NCI-H82 treated with DMSO at 0.1 percent for 48 hours (cell line): ENCODE measurements at regions not wholly inside any gene's neighbourhood (a gene's known extent, or its start where the extent isn't known, plus 50 kb on each side); places are given as distances from the start of the nearest gene placed in this dataset.
A peak's percentile ranks its signal among the peaks of the same experiment; 100 is the strongest.
"Not testable (repeated sequence)": the region's sequence is repeated elsewhere in the genome, so short reads cannot be mapped to it uniquely, and the experiment has no call there.

ENCODE experiments used
- DNase-seq: peaks from one replicate; lab custom pipeline; 2025; ENCODE audit not compliant: unreplicated experiment; lab: John Stamatoyannopoulos, UW

GRCh38 chr11:37286890-37287289, 688.9 kb upstream of the RAG2 start:
- DNase-seq: no peak

GRCh38 chr11:37282367-37282766, 684.3 kb upstream of the RAG2 start:
- DNase-seq: no peak

- DNase-seq: no peak
Measured at GRCh38 chr11:37280200-37280599, 682.2 kb upstream of the RAG2 start.

DNA sequence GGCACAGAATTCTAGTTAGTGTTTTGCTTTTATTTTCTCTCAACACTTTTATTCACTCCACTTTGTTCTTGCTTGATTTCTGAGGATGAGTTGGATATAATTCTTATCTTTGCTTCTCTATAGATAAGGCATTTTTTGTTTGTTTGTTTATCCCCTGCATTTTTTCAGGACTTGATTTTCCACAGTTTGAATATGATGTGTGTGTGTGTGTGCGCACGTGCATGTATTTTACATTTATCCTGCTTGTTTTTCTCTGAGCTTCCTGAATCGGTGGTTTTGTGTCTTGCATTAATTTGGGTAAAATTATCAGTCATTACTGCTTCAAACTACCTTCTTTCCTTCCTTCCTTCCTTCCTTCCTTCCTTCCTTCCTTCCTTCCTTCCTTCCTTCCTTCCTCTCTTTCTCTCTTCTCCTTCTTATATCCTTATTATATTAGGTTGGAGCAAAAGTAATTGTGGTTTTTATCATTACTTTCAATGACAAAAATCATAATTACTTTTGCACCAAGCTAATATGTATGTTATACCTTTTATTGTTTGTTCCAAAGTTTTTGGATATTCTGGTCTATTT, 679.9 kb upstream of the RAG2 start:
- DNase-seq: no peak

- DNase-seq: no peak
Measured at GRCh38 chr11:37264783-37265182, 666.7 kb upstream of the RAG2 start.

- no peak for DNase-seq
Measured at GRCh38 chr11:37264060-37264459, 666.0 kb upstream of the RAG2 start.

DNA sequence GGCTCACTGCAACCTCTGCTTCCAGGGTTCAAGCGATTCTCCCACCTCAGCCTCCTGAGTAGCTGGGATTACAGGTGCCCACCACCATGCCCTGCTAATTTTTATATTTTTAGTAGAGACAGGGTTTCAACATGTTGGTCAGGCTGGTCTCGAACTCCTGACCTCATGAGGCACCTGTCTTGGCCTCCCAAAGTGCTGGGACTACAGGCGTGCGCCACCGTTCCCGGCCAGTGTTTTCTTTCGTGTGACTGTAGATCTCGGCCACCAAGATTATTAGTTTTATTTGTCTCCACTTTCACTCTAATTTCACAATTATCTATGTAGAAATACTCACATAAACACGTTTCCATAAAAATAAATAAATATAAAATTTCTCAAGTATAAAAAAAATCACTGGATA, 665.4 kb upstream of the RAG2 start:
- DNase-seq: not testable (repeated sequence)

DNA sequence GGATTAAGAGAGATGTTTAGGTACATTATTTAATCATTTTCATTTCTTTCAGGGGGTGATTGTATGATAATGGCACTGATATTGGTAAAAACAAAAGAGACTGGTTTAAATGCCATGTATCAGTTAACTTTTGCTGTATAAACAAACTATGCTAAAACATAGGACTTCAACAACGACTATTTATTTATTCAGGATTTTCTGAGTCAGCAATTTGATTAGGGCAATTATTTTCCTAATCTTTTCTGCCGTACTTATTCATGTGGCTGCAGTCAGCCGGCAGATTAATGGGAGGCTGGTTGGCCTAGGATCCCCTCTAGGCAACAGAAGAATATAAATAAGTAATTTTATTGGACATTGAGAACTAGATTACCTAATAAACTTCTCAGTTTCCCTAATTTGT, 661.7 kb upstream of the RAG2 start:
- DNase-seq: peak; percentile 6

DNA sequence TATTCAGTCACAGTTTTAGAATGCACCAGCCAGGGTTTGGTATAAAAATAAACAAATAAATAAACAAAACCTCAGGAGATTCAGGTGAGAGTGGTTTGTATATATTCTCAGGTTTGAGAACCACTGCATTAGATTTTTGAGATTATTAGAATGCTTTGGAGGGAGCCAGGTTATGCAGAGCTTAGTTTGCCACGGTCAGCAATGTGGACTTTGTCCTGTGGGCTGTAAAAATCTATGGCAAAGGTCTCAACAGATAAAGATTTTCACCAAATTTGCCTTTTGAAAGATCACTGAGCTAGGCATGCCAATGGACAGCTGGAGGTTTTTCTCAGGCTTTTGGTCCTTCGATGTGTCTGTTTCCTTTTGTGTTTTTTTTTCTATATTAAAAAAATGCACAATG, 650.1 kb upstream of the RAG2 start:
- DNase-seq: no peak

GRCh38 chr11:37246092-37246491, 648.1 kb upstream of the RAG2 start:
- not testable (repeated sequence) for DNase-seq

DNA sequence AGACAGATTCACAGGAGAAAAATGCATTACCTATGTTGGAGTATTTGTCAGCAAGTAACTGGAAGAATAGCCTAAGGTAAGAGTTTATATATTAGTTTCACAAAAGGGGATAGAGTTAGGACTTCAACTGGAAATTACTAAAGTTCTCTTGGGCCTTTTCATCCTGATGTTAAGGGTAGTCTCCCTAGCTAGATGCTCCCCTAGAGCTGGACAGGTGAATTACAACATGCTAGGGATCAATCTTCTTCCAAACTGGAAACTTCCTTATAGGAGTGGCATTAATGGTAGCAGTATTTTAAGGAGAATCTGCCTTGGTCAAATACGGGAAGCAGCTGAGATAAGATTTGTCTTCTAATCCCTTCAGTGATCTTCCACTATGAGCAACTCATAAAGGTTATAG, 632.8 kb upstream of the RAG2 start:
- no peak for DNase-seq

DNA sequence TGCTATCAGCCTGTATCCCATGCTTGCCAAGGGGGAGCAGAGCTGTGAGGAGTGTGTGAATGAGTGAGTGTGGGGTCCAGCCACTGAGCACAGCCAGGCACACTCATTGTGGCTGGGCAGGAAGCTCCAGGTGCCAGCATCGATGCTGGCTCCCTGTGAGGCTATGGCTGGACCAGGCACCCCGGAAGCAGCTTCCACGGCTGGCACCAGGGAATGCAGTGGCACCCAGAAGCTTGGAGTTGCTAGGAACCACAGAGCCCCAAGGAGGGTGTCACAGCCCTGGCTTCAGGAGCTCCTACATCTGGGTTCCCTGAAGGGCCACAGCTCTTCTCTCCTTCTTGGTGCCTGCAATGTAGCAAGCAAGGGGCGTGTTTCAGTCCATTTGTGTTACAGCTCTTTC, 625.9 kb upstream of the RAG2 start:
- DNase-seq: no peak

GRCh38 chr11:37203006-37203405, 605.0 kb upstream of the RAG2 start:
- no peak for DNase-seq

DNA sequence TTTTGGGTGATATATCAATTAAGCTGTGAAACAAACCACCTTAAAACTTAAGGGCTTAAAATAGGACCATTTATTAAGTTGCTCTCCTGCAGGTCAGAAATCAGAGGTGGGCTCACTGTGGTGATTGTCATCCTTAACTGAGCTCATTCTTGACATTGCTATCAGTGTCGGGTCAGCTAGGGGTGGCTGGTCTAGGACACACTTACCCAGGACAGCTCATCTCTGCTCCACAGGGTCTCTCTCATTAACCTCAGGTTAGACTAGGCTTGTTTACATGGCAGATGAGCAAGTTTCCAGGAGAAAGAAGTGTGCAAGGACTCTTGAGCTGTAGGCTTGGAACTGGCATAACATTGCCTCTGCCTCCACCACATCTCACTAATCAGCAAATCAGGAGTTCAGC, 601.0 kb upstream of the RAG2 start:
- DNase-seq: no peak

GRCh38 chr11:37184326-37184725, 586.3 kb upstream of the RAG2 start:
- DNase-seq: no peak

- DNase-seq: no peak
Measured at GRCh38 chr11:37182031-37182430, 584.0 kb upstream of the RAG2 start.

- no peak for DNase-seq
Measured at GRCh38 chr11:37177721-37178120, 579.7 kb upstream of the RAG2 start.

GRCh38 chr11:37171451-37171850, 573.4 kb upstream of the RAG2 start:
- no peak for DNase-seq

DNA sequence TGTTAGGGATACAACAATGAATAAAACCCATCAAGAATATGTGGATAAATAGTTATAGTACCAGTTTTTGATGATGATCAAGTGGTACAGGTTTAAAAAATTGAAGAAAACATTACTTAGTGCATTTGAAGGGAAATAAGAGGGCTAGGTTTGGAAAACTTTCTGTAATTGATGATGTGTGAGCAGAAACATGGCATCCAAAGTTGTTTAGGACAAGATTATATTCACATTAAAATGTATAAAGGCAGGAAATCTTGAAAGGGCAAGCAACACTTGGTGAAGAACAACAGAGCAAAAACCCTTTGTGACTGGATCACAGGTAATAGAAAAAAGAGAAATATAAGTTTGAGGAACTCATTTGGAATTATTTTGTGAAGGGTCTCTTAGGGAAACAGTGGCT, 572.3 kb upstream of the RAG2 start:
- DNase-seq: no peak

- DNase-seq: not testable (repeated sequence)
Measured at GRCh38 chr11:37145434-37145833, 547.4 kb upstream of the RAG2 start.

- DNase-seq: no peak
Measured at GRCh38 chr11:37142591-37142990, 544.6 kb upstream of the RAG2 start.

DNA sequence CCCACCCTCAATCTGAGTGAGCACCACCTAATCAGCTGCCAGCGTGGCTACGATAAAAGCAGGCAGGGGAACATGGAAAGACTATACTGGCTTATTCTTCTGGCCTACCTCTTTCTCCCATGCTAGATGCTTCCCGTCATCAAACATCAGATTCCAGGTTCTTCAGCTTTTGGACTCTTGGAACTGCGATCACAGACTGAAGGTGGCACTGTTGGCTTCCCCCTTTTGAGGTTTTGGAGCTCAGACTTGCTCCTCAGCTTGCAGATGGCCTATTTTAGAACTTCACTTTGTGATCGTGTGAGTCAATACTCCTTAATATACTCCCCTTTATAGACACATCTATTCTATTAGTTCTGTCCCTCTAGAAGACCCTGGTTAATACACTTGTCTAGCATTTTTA, 543.7 kb upstream of the RAG2 start:
- no peak for DNase-seq

DNA sequence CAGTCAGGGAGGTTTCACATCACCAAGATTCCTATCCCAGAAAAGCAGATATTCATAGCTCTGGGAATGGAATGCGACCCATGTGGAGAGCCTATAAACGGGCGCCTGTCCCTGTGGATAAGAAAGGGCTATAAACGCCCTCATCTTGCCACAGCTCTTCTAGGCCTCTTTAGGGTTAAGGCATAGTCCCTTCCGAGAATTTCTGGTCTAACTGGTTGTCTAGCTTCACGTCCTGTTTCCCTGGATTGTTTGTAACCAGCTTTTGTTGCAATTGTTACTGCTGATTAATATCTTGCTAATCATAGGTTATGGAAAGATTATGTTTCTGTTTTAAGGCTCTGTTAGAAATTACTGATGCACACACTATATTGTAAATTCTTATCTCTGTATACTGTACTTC, 537.6 kb upstream of the RAG2 start:
- not testable (repeated sequence) for DNase-seq

GRCh38 chr11:37134637-37135036, 536.6 kb upstream of the RAG2 start:
- DNase-seq: no peak
